Neural cell (in vitro differentiated cells): ENCODE measurements at regions not wholly inside any gene's neighbourhood (a gene's known extent, or its start where the extent isn't known, plus 50 kb on each side); places are given as distances from the start of the nearest gene placed in this dataset.

Experiments used
- H2AFZ ChIP-seq: fragments of 200-600, 300-800 bp; sonication (generic), shearing (Covaris generic); 2 replicates; pipeline ENCODE4 v1.6.0; 2014; ENCODE audit warnings: low read depth, mild to moderate bottlenecking, antibody characterized with exemption, low read length, moderate library complexity
- H3F3A ChIP-seq: fragments of 200-600 bp; shearing (Covaris generic); 2 replicates; pipeline ENCODE4 v1.6.1; 2016; ENCODE audit warnings: mild to moderate bottlenecking, moderate library complexity, mixed read lengths, antibody characterized with exemption, low read length; ENCODE audit not compliant: insufficient read depth, poor library complexity, severe bottlenecking
- H3K27ac ChIP-seq: fragments of 200-600, 300-800 bp; sonication (generic), shearing (Covaris generic); 2 replicates; pipeline ENCODE4 v1.5.1; 2014; ENCODE audit warnings: mild to moderate bottlenecking, low read length, moderate library complexity
- H3K27me3 ChIP-seq: fragments of 300-800, 200-600 bp; sonication (generic), shearing (Covaris generic); 2 replicates; pipeline ENCODE4 v1.6.0; 2014; ENCODE audit warnings: mild to moderate bottlenecking, low read depth, low read length, moderate library complexity; ENCODE audit not compliant: insufficient read depth
- H3K36me3 ChIP-seq: fragments of 300-800, 200-600 bp; sonication (generic), shearing (Covaris generic); 2 replicates; pipeline ENCODE4 v1.5.1; 2014; ENCODE audit warnings: mild to moderate bottlenecking, antibody characterized with exemption, low read length, moderate library complexity; ENCODE audit not compliant: insufficient read depth
- H3K4me2 ChIP-seq: fragments of 300-800, 200-600 bp; sonication (generic), shearing (Covaris generic); 2 replicates; pipeline ENCODE4 v1.6.0; 2014; ENCODE audit warnings: mild to moderate bottlenecking, low read length
- H3K4me3 ChIP-seq: fragments of 300-800, 200-600 bp; sonication (generic), shearing (Covaris generic); 2 replicates; pipeline ENCODE4 v1.5.1; 2014; ENCODE audit warnings: mild to moderate bottlenecking, low read length, moderate library complexity
- H3K79me2 ChIP-seq: fragments of 200-600 bp; shearing (Covaris generic); replicated peaks from 2 replicates; pipeline ENCODE4 v1.6.0; 2014; ENCODE audit warnings: mild to moderate bottlenecking, low read length, moderate library complexity; ENCODE audit not compliant: insufficient read depth
- H3K9ac ChIP-seq: fragments of 300-800, 200-600 bp; sonication (generic), shearing (Covaris generic); 2 replicates; pipeline ENCODE4 v1.6.1; 2016; ENCODE audit warnings: mild to moderate bottlenecking, low read length, mixed read lengths
- H3K9me2 ChIP-seq: fragments of 200-600 bp; shearing (Covaris generic); 2 replicates; pipeline ENCODE4 v1.6.1; 2016; ENCODE audit warnings: mild to moderate bottlenecking, low read length, mixed read lengths; ENCODE audit not compliant: insufficient read depth
- H3K9me3 ChIP-seq: fragments of 200-600, 300-800 bp; sonication (generic), shearing (Covaris generic); 2 replicates; pipeline ENCODE4 v1.6.1; 2016; ENCODE audit warnings: mild to moderate bottlenecking, mixed run types, low read length, moderate library complexity, mixed read lengths
- H4K20me1 ChIP-seq: fragments of 200-600 bp; shearing (Covaris generic); 2 replicates; pipeline ENCODE4 v1.6.1; 2016; ENCODE audit warnings: mild to moderate bottlenecking, mixed run types; ENCODE audit not compliant: insufficient read depth
- EP300 ChIP-seq: fragments of 450-650 bp; conservative IDR thresholded peaks from 2 replicates; pipeline ENCODE4 v1.6.1; 2014; ENCODE audit warnings: antibody characterized with exemption, mild to moderate bottlenecking, moderate library complexity; ENCODE audit not compliant: poor library complexity, severe bottlenecking
- EZH2 ChIP-seq: fragments of 200-600, 300-800 bp; shearing (Covaris generic), sonication (generic); IDR thresholded peaks from 2 replicates; pipeline ENCODE4 v1.6.1; 2014; ENCODE audit warnings: antibody characterized with exemption, low read length, borderline replicate concordance, mild to moderate bottlenecking; ENCODE audit not compliant: insufficient read depth, poor library complexity, severe bottlenecking
- MXI1 ChIP-seq: fragments of 450-650 bp; conservative IDR thresholded peaks from 2 replicates; pipeline ENCODE4 v1.6.1; 2014; ENCODE audit warnings: antibody characterized with exemption, mild to moderate bottlenecking; ENCODE audit not compliant: poor library complexity, severe bottlenecking
- POLR2AphosphoS5 ChIP-seq: IDR thresholded peaks from 2 replicates; pipeline ENCODE4 v1.6.1; 2012
- RAD21 ChIP-seq: fragments of 450-650 bp; conservative IDR thresholded peaks from 2 replicates; pipeline ENCODE4 v1.6.1; 2014; ENCODE audit warnings: antibody characterized with exemption, mild to moderate bottlenecking, moderate library complexity
- SMC3 ChIP-seq: fragments of 450-650 bp; conservative IDR thresholded peaks from 2 replicates; pipeline ENCODE4 v1.6.1; 2014; ENCODE audit warnings: antibody characterized with exemption, mild to moderate bottlenecking, moderate library complexity; ENCODE audit not compliant: poor library complexity
- TAF1 ChIP-seq: IDR thresholded peaks from 2 replicates; pipeline ENCODE4 v1.6.1; 2012; ENCODE audit warnings: low read depth
- TF ChIP-seq, protein P1 (sequence below): fragments of 450-650 bp; IDR thresholded peaks from 2 replicates; pipeline ENCODE4 v1.5.1; 2014; ENCODE audit warnings: antibody characterized with exemption, mild to moderate bottlenecking, moderate library complexity; ENCODE audit not compliant: poor library complexity, severe bottlenecking
- TF ChIP-seq, protein P2 (sequence below): IDR thresholded peaks from 2 replicates; pipeline ENCODE4 v1.6.1; 2012; ENCODE audit warnings: borderline replicate concordance

DNA sequence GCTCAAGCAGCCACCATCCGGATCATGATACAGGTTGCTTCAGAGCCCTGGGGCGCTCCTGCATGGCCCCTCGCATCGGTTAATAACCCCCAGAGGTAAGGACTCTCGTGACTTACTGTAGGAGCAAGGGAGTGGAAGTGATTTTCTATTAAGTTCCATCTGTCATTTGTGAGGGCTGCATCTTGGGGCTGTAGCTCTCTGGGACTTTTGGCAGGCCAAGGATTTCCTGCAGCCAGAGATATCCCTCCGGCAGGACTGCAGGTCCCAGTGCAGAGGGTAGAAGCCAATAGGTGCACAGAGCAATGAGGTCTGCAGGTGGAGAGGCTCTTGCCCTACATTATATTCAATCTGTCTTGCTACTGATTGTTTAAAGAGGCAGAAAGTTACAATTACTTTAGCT lies 356.8 kb upstream of the ADARB2 start:
- H3K36me3 ChIP-seq, result no peaks in the 10 kb centered on the region
- TF ChIP-seq EZH2 (no peak), POLR2AphosphoS5 (no peak), EP300 (no peak), MXI1 (no peak), RAD21 (no peak), SMC3 (no peak), TAF1 (no peak)
- TF ChIP-seq, protein P1, sequence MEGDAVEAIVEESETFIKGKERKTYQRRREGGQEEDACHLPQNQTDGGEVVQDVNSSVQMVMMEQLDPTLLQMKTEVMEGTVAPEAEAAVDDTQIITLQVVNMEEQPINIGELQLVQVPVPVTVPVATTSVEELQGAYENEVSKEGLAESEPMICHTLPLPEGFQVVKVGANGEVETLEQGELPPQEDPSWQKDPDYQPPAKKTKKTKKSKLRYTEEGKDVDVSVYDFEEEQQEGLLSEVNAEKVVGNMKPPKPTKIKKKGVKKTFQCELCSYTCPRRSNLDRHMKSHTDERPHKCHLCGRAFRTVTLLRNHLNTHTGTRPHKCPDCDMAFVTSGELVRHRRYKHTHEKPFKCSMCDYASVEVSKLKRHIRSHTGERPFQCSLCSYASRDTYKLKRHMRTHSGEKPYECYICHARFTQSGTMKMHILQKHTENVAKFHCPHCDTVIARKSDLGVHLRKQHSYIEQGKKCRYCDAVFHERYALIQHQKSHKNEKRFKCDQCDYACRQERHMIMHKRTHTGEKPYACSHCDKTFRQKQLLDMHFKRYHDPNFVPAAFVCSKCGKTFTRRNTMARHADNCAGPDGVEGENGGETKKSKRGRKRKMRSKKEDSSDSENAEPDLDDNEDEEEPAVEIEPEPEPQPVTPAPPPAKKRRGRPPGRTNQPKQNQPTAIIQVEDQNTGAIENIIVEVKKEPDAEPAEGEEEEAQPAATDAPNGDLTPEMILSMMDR, result no peak
- TF ChIP-seq, protein P2, sequence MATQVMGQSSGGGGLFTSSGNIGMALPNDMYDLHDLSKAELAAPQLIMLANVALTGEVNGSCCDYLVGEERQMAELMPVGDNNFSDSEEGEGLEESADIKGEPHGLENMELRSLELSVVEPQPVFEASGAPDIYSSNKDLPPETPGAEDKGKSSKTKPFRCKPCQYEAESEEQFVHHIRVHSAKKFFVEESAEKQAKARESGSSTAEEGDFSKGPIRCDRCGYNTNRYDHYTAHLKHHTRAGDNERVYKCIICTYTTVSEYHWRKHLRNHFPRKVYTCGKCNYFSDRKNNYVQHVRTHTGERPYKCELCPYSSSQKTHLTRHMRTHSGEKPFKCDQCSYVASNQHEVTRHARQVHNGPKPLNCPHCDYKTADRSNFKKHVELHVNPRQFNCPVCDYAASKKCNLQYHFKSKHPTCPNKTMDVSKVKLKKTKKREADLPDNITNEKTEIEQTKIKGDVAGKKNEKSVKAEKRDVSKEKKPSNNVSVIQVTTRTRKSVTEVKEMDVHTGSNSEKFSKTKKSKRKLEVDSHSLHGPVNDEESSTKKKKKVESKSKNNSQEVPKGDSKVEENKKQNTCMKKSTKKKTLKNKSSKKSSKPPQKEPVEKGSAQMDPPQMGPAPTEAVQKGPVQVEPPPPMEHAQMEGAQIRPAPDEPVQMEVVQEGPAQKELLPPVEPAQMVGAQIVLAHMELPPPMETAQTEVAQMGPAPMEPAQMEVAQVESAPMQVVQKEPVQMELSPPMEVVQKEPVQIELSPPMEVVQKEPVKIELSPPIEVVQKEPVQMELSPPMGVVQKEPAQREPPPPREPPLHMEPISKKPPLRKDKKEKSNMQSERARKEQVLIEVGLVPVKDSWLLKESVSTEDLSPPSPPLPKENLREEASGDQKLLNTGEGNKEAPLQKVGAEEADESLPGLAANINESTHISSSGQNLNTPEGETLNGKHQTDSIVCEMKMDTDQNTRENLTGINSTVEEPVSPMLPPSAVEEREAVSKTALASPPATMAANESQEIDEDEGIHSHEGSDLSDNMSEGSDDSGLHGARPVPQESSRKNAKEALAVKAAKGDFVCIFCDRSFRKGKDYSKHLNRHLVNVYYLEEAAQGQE, result no peak

DNA sequence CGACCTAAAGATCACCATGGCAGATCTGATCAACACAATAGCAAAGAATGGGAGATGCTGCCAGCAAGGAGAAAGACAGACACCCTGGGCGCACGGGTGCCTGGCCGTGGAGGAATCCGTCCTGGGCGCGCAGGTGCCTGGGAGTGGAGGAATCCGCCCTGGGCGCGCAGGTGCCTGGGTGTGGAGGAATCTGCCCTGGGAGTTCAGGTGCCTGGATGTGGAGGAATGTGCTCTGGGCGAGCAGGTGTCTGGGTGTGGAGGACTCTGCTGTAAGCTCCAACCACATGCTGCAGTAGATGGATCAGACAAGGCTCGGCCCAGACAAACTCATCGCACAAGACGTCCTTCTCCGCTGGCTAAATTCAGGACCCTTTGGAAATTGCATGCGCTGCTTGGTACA lies 346.3 kb upstream of the ADARB2 start:
- no peaks in the 10 kb centered on the region for H3K36me3 ChIP-seq
- no peaks in the 10 kb centered on the region for H3K9me2 ChIP-seq
- H3K9ac ChIP-seq, result no peak overlapping the region
- no peaks in the 10 kb centered on the region for H4K20me1 ChIP-seq
- H3F3A ChIP-seq, result no peaks in the 10 kb centered on the region
- no peak overlapping the region for H3K4me2 ChIP-seq
- no peak for TF ChIP-seq RAD21
- TF ChIP-seq POLR2AphosphoS5, result no peak
- no peak for TF ChIP-seq EZH2
- TF ChIP-seq TAF1, result no peak
- TF ChIP-seq MXI1, result no peak
- no peak overlapping the region for H3K27ac ChIP-seq
- no peaks in the 10 kb centered on the region for H3K27me3 ChIP-seq
- H2AFZ ChIP-seq, result no peak overlapping the region
- H3K9me3 ChIP-seq, result no peaks in the 10 kb centered on the region
- H3K79me2 ChIP-seq, result no peaks in the 10 kb centered on the region
- H3K4me3 ChIP-seq, result no peak overlapping the region

More for the DNA sequence above, 356.8 kb upstream of the ADARB2 start:
- H3K9ac ChIP-seq, result no peak overlapping the region
- H3K9me3 ChIP-seq, result no peaks in the 10 kb centered on the region
- H3K4me2 ChIP-seq, result no peak overlapping the region
- H2AFZ ChIP-seq, result no peak overlapping the region
- no peak overlapping the region for H3K4me3 ChIP-seq
- H3K9me2 ChIP-seq, result no peaks in the 10 kb centered on the region
- H3K27me3 ChIP-seq, result no peaks in the 10 kb centered on the region
- no peak overlapping the region for H3K27ac ChIP-seq
- H4K20me1 ChIP-seq, result no peaks in the 10 kb centered on the region
- H3F3A ChIP-seq, result no peaks in the 10 kb centered on the region
- H3K79me2 ChIP-seq, result no peaks in the 10 kb centered on the region

DNA sequence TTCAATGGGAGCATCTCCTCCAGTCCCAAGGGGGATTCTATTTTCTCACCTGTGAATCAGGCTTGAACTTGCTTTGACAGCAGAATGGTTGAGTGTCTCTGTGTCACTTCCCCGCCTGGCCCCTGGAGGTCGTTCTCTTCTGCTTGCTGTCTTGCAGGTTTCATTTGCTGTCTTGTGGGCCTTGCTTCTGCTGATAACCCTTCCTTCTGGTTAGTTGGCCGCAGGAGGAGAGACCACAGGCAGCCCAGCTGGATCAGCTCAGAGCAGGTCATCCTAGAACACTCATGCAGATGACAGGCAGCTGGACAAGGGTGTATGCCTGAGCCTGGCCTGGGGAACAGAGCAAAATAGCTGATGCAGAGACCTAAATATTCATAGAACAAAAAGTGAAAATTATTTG lies 344.2 kb upstream of the ADARB2 start:
- Histone ChIP-seq H4K20me1 (no peaks in the 10 kb centered on the region), H3K27ac (no peak overlapping the region), H3K4me3 (no peak overlapping the region), H3K9me3 (no peaks in the 10 kb centered on the region), H3K9ac (no peak overlapping the region), H3K4me2 (no peak overlapping the region), H3K79me2 (no peaks in the 10 kb centered on the region), H2AFZ (no peak overlapping the region), H3K36me3 (no peaks in the 10 kb centered on the region), H3K27me3 (no peaks in the 10 kb centered on the region), H3F3A (no peaks in the 10 kb centered on the region), H3K9me2 (no peaks in the 10 kb centered on the region)
- TF ChIP-seq, protein P1, result no peak
- TF ChIP-seq, protein P2, result no peak
- TF ChIP-seq POLR2AphosphoS5 (no peak), MXI1 (no peak), EZH2 (no peak), RAD21 (no peak), TAF1 (no peak), SMC3 (no peak), EP300 (no peak)
